HG02938 (cell line): ENCODE measurements at regions not wholly inside any gene's neighbourhood (a gene's known extent, or its start where the extent isn't known, plus 50 kb on each side); places are given as distances from the start of the nearest gene placed in this dataset.

Experiments
- ATAC-seq: cut with Tn5 transposase; IDR thresholded peaks from one replicate; pipeline ENCODE4 v1.9.1; 2021; ENCODE audit warnings: mild to moderate bottlenecking, moderate library complexity; ENCODE audit not compliant: unreplicated experiment

DNA sequence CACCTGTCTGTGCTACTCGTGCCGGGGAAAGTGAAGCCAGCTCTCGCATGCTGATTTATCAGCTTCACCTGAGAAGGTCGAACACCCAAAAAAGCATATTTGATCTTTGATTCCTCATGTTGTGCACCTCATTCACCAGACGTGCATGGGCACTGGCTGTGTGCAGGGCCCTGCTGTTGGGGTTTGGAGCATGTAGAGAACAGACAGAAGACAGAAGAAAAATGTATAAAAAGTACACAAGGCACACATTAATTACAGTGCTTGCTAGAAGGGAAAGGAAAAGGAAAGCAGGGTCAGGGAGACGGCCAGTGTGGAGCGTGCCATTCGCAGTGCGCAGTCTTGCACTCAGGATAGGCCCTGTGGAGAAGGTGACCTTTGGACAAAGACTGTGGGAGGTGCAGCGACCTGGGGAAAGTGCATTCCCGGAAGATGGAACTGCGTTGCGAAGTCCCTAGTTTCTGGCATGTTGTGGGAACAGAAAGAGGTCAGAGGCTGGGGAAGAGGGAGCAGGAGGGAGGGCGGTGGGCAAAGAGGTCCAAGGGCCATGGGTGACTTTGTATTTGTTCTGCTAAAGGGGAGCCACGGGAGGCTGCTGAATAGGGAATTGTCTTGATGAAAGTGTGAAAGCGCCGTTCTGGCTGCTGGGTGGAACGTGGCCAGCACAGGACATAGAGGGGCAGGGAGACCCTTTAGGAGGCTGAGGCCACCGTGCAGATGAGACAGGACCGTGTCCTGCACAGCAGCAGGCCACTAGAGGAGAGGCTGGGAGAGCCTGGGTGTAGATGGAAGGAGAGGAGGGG is 232.8 kb downstream of the GLRX3 start:
- ATAC-seq: no peak

DNA sequence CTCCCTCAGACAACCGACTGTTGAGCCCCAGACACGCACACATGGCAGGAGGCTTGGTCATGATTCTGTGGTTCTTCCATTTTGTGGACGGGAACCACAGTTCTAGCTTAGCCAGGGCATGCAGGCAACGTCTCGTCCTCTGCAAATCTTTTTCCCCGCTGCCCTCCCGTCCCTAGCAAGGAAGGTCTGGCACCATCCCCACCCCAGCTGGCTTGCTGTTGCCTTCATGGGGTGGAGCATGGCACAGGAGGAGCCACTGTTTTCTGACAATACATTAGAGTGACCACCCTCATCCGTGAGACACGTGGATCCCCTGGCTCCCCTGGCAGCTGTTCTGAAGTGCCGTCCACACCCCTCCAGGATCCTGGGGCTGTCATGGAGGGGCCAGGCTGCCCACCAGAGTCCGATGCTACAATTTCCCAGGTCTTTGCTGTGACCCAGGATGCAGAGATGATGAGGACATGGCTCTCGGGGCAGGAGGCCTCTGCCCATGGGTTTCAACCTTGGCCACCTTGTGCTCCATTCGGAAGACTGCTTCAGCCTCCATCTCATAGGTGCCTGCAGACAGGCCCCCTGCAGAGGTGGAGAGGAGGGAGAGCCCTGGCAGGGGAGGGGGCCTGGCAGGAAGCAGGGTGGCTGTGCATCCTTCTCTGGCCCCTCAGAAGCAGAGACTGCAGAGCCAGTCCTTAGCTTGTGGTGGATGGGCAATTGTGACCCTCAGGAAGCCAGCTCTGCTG is 233.6 kb downstream of the GLRX3 start:
- no peak for ATAC-seq

DNA sequence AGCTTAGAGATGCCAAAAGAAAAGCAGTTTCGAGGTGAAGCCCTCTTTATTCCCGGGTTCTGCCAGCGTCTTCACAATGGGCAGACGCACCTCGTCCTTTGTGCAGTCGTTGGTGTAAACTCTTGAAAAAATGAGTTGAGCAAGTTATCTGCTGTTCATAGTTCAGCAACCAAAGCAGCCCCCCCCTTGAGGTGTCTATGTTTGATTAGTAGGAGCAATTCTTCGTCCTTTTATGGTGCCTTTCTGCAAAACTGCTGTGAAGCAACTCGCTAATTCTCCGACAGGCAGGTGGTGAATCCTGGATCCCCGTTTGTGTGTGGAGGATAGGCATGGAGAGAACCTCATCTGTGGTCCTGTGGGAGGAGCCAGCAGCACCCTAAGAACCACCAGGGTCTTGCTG is 234.5 kb downstream of the GLRX3 start:
- ATAC-seq: no peak

DNA sequence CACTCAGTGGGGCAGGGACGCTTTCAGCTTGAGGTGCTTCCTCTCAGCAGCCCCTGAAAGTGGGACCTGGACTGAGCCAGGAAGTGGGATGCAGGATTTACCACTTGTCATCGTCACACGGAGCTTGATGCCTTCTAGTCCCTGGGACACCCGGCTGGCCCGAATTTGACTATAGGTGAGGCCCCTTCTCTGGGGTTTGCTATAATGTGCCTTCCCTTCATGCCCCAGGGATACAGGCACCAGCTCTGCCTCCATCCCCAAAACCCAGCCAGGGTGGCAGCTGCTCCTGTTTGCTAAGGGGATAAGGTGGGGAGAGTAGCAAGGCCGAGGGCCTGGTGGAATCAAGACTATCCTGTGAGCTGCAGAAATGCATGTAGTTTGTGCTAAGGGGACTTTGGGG is 235.0 kb downstream of the GLRX3 start:
- ATAC-seq: no peak

DNA sequence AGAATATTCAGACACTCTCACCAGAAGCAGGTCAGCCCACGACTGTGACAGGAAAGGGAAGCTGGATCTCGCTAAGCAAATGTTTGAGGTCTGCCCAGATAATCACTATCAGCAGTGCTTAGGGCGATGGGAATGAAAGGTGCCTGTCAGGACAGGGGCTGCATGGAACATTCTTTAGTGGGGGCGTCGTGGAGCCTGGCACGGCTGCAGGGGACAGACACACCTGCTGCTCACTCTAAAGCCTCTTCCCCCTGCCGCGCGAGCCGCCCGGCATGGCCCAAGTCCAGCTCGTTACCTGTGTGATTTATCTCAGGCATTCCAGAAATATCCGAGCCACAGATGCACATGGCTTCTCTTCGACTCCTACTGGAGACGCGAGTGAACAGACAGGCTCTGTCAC is 235.5 kb downstream of the GLRX3 start:
- no peak for ATAC-seq

DNA sequence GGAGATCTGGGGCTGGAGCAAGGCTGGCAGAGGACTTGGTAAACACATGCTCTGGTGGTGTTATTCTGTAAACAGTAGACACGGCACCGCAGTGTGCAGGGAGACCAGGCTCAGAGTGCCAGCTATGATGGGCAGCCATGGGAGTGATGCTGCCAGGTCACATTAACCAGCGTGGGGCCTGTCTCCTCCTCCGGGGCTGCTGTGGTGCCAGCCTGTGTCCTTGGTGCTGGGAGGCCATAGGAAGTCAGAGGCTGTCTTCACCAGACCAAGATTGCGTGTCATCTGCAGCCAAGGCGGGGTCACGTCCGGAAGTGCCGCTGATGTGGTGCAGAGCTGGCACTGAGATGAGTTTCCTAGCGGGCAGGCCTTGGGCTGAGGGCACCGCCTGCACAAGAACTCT is 236.0 kb downstream of the GLRX3 start:
- no peak for ATAC-seq

DNA sequence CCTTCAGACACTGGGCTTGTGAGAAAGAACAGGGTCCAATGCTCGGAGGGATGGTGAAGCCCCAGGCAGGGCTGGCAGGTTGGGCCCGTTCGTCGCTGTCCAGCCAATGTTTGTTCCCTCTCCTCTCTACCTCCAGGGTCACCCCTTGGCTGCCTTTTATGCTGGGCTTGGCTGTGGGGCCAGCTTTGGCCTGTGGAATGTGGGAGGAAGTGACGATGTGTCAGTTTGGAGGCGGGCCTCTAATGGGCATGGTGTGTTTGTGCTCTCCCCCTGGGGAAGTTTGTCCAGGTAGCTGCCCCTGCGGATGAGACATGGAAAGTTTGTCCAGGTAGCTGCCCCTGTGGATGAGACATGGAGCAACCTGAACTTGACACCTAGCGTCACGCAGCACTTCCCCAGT is 236.7 kb downstream of the GLRX3 start:
- no peak for ATAC-seq

DNA sequence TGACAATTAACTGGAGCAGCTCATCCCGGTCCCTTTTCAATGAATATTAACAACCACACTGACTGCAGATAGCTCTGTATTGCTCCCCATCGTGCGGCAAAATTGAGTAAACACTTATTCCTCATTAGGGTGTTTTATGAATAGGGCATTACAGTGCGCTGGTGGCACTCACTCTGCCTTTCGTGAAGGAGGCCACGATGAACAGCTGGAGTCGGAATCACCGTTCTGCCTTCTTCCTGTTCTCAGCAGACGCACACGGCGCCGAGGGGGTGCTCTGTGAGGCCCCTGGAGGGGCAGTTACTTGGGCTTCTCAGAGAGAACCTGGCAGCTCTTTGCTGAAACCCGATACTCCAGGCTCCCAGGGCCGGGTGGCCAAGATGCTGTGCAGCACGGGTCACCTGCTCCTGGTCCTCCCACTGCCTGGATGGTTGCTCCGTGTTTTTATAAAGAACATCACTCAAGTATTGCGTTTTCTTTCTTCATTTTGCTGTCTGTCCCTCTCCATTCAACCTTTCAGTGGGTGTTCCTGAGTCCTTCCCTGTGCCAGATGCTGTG is 241.9 kb downstream of the GLRX3 start:
- ATAC-seq: no peak

DNA sequence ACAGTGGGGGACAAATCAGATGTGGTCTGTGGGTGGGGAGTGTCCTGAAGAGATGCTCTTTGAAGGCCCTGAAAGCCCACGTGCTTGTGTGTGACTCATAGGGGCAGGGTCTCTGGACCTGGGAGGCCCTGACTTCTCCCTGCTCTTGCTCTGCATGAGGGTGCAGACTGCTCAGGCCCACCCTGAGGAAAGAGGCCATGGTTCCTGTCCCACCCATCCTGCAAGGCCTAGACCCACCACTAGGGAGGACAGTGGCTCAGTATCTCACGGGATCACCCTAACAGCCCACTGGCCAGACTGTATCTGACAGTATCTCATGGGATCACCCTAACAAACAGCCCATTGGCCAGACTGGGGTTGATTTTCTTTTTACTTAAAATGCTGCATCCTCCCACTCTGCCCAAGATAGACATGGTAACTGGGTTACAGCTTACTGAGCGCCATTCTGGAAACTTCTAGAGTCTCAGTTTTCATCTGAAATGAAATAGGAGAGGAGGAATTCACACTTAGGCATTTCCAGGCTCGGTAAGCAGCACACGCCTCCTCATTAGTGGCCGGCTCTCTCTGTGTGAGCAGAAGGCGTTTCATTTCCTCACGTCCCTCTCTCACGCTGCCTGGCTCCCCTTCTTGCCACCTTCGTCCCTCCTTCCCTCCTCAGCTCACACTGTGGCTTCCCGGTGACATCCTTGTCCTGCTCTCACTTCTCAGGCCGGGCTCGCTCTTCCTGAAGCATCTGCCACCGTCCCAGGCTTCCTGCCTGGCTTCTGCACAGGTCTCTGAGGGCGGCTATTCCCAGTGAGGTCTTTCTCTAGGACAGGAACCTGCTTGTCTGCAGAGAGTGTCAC is 242.6 kb downstream of the GLRX3 start:
- ATAC-seq: no peak

DNA sequence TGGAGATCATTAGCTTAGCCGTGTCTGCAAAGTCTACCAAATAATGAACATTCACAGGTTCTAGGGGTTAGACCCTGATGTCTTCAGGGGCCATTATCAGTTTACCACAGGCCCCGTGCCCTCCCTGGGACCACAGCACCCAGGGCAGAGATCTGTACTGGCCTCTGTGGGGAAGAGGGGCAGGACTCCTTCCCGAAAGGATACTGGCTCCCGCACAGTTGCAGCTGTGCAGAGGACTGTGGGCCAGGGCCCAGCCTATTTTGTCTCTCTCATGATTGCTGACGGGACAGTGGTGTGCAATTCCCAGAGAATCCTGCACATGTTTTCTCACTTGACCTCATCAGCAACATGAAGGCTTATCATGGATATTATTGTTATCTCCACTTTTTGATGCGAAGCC is 243.9 kb downstream of the GLRX3 start:
- no peak for ATAC-seq

DNA sequence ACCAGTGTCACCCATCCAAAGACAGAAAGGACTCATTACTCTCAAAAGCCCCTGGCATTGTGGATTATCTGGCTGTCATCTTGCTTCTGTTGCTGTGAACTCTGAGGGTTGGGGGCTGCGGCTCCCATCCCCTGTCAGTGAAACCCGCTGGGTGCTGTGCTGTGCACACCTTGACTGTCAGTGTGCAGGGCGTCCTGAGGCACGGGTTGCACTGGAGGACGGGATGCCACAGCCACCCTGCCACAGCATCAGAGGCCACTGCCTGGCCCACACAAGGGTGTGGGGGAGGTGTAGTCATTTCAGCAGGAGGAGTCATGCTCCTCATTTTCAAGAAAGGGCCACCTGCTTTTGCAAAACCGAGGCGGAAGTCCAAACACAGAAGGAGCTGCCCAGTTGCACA is 245.8 kb downstream of the GLRX3 start:
- ATAC-seq: no peak

DNA sequence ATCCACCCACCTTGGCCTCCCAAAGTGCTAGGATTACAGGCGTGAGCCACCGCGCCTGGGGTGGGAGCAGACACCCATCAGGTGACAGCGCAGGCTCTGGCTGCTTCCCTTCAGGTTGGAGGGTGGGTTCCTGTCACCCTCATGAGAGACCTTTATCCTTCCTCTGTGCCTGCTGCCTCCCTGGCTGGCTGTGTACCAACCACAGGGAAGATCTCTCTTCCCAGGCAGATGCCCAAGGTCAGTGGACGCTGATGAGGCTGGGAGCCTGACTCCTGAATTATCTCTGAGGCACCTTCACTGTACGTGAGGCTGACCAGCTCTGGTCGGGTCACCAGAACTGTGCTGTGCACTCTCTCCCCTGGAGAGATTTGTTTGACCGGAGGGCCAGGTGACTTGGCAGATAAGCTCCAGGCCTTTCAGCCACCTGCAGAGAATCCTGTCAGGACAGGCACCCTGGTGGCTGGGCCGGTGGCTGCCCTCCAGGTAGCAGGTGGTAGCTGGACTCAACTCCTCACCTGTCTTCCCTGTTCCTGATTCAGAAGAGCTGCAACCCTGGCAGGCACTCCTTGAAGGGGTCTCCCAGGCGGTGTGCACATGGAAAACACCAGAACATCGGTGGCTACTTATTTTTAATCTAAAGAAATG is 251.9 kb downstream of the GLRX3 start:
- no peak for ATAC-seq

DNA sequence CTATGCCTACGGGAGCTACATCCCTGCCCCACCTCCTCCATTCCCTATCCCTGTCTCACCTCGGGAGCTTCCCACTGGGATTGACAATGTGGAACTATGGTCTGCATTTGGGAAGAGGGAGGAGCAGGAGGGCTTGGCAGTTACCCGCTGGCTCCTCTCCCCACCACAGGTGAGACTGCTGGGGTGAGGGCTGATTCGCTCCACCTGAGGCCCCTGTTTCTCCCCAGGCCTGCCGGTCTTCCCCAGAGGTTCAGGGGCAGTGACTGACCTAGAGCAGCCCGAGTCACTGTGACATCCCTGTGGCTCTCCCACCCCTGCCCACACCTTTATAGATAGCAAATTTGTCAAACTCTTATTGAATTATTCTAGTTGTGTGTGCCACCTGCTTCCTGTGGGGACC is 252.6 kb downstream of the GLRX3 start:
- no peak for ATAC-seq

DNA sequence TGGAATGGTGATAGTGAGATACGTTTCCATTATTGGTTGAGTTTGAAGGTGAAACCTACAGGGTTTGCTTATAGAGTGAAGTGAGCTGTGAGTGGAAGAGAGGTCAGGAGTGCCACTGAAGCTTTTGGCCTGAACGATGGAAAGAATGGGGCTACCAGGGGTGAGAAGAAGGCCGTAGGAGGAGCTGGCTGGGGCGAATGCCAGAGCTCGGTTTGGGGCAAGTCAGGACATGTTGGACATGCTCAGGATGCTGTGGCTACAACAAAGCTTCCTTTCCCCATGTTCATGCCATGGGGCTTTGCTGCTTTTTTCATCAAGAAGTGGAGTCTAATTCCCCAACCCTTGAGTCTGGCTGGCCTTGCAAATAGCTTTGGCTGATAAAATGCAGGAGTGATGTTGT is 253.7 kb downstream of the GLRX3 start:
- no peak for ATAC-seq

DNA sequence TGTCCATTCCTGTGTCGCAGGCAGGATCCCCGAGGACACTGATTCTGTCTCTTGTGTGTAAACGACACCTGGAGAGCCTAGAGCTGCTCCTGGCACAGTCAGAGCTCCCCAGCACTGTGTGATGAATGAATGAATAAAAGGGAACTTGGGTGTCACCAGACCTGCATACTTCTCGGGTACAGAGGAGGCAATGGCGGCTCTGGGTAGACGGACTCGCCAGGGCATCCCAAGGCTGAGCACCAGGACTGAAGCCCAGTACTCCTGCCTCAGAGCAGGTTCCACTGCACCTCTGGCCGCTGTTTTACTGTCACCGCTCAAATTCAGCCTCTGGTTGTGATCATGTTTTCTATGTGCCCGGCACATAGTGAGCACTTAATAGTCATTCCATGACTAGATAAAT is 255.8 kb downstream of the GLRX3 start:
- no peak for ATAC-seq

DNA sequence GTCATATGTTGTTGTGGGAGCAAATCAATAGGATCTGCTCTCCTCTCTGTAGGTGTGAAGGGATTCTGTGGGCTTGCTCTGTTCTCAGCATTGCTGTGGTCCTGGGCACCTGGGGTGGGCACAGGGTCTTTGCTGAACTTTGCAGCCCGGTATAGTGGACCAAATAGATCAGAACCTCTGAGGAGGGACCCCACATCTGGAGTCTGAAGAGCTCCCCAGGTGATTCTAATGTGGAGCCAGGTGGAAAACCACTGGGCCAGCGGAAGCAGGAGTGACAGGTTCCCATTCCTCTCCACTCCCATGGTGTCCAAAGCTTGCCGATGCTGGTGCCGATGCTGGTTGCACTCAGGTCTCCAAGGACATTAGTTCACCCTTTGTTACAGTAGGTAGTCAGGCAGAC is 257.2 kb downstream of the GLRX3 start:
- ATAC-seq: no peak

DNA sequence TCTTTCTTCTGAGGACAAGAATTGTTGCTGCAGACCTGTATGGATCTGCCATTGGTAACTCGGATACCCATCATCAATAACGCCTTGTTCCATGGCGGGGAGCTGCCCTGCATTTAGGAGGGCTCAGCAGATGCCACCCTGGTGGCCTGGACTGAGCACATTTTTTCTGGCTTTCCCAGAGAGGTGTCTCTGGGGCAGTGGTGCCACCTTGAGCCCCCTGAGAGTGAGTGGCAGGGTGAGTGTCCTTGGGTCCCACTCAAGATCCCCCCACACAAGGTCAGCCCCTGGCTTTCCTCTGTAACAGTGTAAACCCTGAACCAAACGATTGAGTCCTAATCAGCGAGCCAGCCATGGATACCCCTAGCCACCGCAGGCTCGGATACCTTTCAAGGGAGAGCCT is 258.6 kb downstream of the GLRX3 start:
- no peak for ATAC-seq

DNA sequence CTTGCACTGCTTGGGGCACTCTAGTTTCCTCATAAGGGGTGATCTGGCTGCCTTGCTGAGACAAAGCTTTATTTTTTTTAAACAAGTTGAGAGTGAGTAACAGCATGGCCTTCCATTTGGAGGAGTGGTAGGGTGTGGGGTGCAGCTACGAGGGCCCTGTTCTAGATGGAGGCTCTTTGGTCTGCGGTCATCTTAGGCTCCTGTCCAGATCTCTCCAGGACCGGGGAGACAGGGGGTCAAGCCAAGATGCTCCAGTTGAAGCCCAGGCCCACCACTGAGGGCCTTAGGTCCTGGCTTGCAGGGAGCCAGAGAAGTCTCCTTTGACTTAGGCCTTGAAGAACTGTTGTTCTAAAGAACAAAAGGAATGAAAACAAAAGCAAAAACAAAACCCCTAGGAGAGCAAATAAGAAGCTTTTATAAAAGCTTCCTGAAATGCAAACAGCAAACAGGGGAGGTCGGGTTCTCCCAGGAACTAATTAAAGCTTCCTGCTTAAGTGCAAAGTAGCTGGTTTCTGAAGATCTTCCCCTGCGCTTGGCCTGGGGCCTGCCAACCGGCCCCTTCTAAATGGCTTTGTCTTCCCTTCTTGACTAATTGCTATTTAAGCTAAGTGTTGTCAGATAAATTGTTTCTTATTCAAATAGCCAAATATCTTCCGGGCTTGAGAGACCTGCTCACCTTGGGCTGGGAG is 259.2 kb downstream of the GLRX3 start:
- ATAC-seq: no peak

DNA sequence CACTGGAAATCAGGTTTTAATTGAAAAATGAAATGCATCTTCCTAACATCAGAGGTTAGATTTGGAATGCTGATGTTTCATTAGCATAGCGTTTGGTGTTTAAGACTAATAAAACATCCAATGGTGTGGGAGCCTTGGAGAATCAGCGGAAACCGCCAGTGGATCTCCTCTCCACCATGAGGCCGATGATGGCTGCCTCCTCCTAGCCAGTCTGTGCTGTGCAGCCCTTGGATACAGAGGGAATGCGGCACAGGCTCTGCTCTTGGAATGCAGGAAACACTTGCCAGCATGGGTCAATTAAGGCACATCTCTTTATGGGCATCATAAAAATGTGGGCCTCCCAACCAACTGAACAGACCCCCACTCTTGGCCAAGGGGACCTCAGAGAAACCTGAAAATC is 259.9 kb downstream of the GLRX3 start:
- ATAC-seq: no peak
